ENCODE measurements at regions not wholly inside any gene's neighbourhood (a gene's known extent, or its start where the extent isn't known, plus 50 kb on each side); places are given as distances from the start of the nearest gene placed in this dataset.

GRCh38 chr11:29263971-29264682 is 752.7 kb downstream of the KCNA4 start:
- Mint-ChIP-seq H3K9me3 (peaks cover 14% of the 10 kb centered on the region), H3K27ac (no peak overlapping the region), H3K36me3 (ENCODE audit: low read depth) (no peaks in the 10 kb centered on the region), H3K4me1 (ENCODE audit: low read depth) (no peaks in the 10 kb centered on the region), H3K4me3 (no peak overlapping the region), H3K27me3 (no peaks in the 10 kb centered on the region)
- ChIA-PET CTCF (no interaction called here), POLR2A (no interaction called here)
- no peaks in the 10 kb centered on the region for H3K9me3 ChIP-seq (ENCODE audit: control insufficient read depth in 1 of 2, insufficient read depth in 1 of 2, low read length in 2 of 2)
- no peak overlapping the region for H3K4me3 ChIP-seq (ENCODE audit: low read length)
- no peaks in the 10 kb centered on the region for H3K4me1 ChIP-seq (ENCODE audit: insufficient read depth, low read length)
- intact Hi-C loops (cut with DNase I, micrococcal nuclease), result no loop called here
- no peaks in the 10 kb centered on the region for H3K27me3 ChIP-seq (ENCODE audit: control insufficient read depth in 1 of 2, insufficient read depth in 2 of 2, low read length in 2 of 2)
- ATAC-seq (ENCODE audit: poor library complexity) (no peak), DNase-seq (no peak)
- TF ChIP-seq, protein P1, sequence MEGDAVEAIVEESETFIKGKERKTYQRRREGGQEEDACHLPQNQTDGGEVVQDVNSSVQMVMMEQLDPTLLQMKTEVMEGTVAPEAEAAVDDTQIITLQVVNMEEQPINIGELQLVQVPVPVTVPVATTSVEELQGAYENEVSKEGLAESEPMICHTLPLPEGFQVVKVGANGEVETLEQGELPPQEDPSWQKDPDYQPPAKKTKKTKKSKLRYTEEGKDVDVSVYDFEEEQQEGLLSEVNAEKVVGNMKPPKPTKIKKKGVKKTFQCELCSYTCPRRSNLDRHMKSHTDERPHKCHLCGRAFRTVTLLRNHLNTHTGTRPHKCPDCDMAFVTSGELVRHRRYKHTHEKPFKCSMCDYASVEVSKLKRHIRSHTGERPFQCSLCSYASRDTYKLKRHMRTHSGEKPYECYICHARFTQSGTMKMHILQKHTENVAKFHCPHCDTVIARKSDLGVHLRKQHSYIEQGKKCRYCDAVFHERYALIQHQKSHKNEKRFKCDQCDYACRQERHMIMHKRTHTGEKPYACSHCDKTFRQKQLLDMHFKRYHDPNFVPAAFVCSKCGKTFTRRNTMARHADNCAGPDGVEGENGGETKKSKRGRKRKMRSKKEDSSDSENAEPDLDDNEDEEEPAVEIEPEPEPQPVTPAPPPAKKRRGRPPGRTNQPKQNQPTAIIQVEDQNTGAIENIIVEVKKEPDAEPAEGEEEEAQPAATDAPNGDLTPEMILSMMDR (IDR thresholded peaks at IDR 0.05), result no peak
- H3K27ac ChIP-seq (ENCODE audit: low read depth in 1 of 2, low read length in 2 of 2), result no peak overlapping the region
- H3K36me3 ChIP-seq (ENCODE audit: insufficient read depth, low read length), result no peaks in the 10 kb centered on the region

- peaks cover 29% of the 10 kb centered on the region for H3K9me3 Mint-ChIP-seq
- intact Hi-C loops (cut with DNase I, micrococcal nuclease), result no loop called here
- CTCF ChIA-PET, result no interaction called here
- no peaks in the 10 kb centered on the region for H3K4me1 Mint-ChIP-seq (ENCODE audit: low read depth)
- Histone ChIP-seq H3K36me3 (ENCODE audit: insufficient read depth, low read length) (no peaks in the 10 kb centered on the region), H3K4me3 (ENCODE audit: low read length) (no peak overlapping the region), H3K4me1 (ENCODE audit: insufficient read depth, low read length) (no peaks in the 10 kb centered on the region), H3K27me3 (ENCODE audit: control insufficient read depth in 1 of 2, insufficient read depth in 2 of 2, low read length in 2 of 2) (no peaks in the 10 kb centered on the region), H3K27ac (ENCODE audit: low read depth in 1 of 2, low read length in 2 of 2) (no peak overlapping the region), H3K9me3 (ENCODE audit: control insufficient read depth in 1 of 2, insufficient read depth in 1 of 2, low read length in 2 of 2) (no peaks in the 10 kb centered on the region)
- no peak for DNase-seq
- ATAC-seq (ENCODE audit: poor library complexity), result no peak
- no peak overlapping the region for H3K4me3 Mint-ChIP-seq
- H3K27me3 Mint-ChIP-seq, result no peaks in the 10 kb centered on the region
- no peak overlapping the region for H3K27ac Mint-ChIP-seq
- H3K36me3 Mint-ChIP-seq (ENCODE audit: low read depth), result no peaks in the 10 kb centered on the region
- TF ChIP-seq, protein P1 (IDR thresholded peaks at IDR 0.05), result no peak
- POLR2A ChIA-PET, result no interaction called here
Measured at GRCh38 chr11:29261831-29262230, 755.0 kb downstream of the KCNA4 start.

GRCh38 chr11:29260939-29261705 is 755.7 kb downstream of the KCNA4 start:
- Histone ChIP-seq H3K27ac (ENCODE audit: low read depth in 1 of 2, low read length in 2 of 2) (no peak overlapping the region), H3K27me3 (ENCODE audit: control insufficient read depth in 1 of 2, insufficient read depth in 2 of 2, low read length in 2 of 2) (no peaks in the 10 kb centered on the region), H3K36me3 (ENCODE audit: insufficient read depth, low read length) (no peaks in the 10 kb centered on the region), H3K4me1 (ENCODE audit: insufficient read depth, low read length) (no peaks in the 10 kb centered on the region), H3K4me3 (ENCODE audit: low read length) (no peak overlapping the region), H3K9me3 (ENCODE audit: control insufficient read depth in 1 of 2, insufficient read depth in 1 of 2, low read length in 2 of 2) (no peaks in the 10 kb centered on the region)
- TF ChIP-seq, protein P1 (IDR thresholded peaks at IDR 0.05), result no peak
- H3K4me1 Mint-ChIP-seq (ENCODE audit: low read depth), result no peaks in the 10 kb centered on the region
- DNase-seq (no peak), ATAC-seq (ENCODE audit: poor library complexity) (no peak)
- no peak overlapping the region for H3K27ac Mint-ChIP-seq
- intact Hi-C loops (cut with DNase I, micrococcal nuclease), result loop anchor here in 1 of 2 experiments (1.0 kb wide), 1 partner anchor 30 kb away; no protein-coding TSS in a partner anchor
- H3K27me3 Mint-ChIP-seq, result no peaks in the 10 kb centered on the region
- peaks cover 32% of the 10 kb centered on the region for H3K9me3 Mint-ChIP-seq
- ChIA-PET POLR2A (no interaction called here), CTCF (no interaction called here)
- H3K36me3 Mint-ChIP-seq (ENCODE audit: low read depth), result no peaks in the 10 kb centered on the region
- no peak overlapping the region for H3K4me3 Mint-ChIP-seq

All from CD4-positive, alpha-beta T cell (primary cell).